WTC11 (cell line): ENCODE measurements at regions not wholly inside any gene's neighbourhood (a gene's known extent, or its start where the extent isn't known, plus 50 kb on each side); places are given as distances from the start of the nearest gene placed in this dataset.

Source experiments
- ATAC-seq: fragments of 200-7000 bp; cut with Tn5 transposase; 2 replicates; pipeline ENCODE4 v1.10.0; 2021; ENCODE audit warnings: mild to moderate bottlenecking, moderate library complexity
- CTCF ChIA-PET: fragments of 300-600 bp; sonication (Branson Sonifier 250); formaldehyde crosslinking; loops from one replicate; lab custom pipeline; 2021; ENCODE audit warnings: antibody characterized with exemption; lab: Charles Lee
- POLR2A ChIA-PET: fragments of 350-600 bp; sonication (Branson Sonifier 250); formaldehyde crosslinking; loops from one replicate; lab custom pipeline; 2021; ENCODE audit warnings: antibody characterized with exemption; lab: Charles Lee
- DNase-seq: peaks from one replicate; pipeline ENCODE4 v3.0.0; 2021; ENCODE audit warnings: low spot score
- H3K27ac Mint-ChIP-seq: 2 replicates; pipeline ENCODE4 v1.8.0; 2021; ENCODE audit warnings: mixed read lengths
- H3K27me3 Mint-ChIP-seq: 2 replicates; pipeline ENCODE4 v1.8.0; 2021; ENCODE audit warnings: low read depth, mild to moderate bottlenecking, moderate library complexity, mixed read lengths
- H3K36me3 Mint-ChIP-seq: 2 replicates; pipeline ENCODE4 v1.8.0; 2021; ENCODE audit warnings: mixed read lengths
- H3K4me1 Mint-ChIP-seq: 2 replicates; pipeline ENCODE4 v1.8.0; 2022; ENCODE audit warnings: mixed read lengths
- H3K4me3 Mint-ChIP-seq: 2 replicates; pipeline ENCODE4 v1.8.0; 2021; ENCODE audit warnings: mild to moderate bottlenecking, moderate library complexity, mixed read lengths
- H3K9me3 Mint-ChIP-seq: 2 replicates; pipeline ENCODE4 v1.8.0; 2021; ENCODE audit warnings: mixed read lengths
- FOXJ3 ChIP-seq: sonication (generic); formaldehyde crosslinking; IDR thresholded peaks from 2 replicates; pipeline ENCODE4 v1.9.0; 2021; ENCODE audit warnings: missing genetic modification reagents, mild to moderate bottlenecking, borderline replicate concordance
- HMGA2 ChIP-seq: fragments of 250-450 bp; sonication (Bioruptor Pico); IDR thresholded peaks from 2 replicates; pipeline ENCODE4 v1.4.0; 2021; ENCODE audit warnings: mild to moderate bottlenecking, moderate library complexity
- HMGXB4 ChIP-seq: sonication (generic); formaldehyde crosslinking; IDR thresholded peaks from 2 replicates; pipeline ENCODE4 v1.8.1; 2023; ENCODE audit warnings: mild to moderate bottlenecking, moderate library complexity, missing genetic modification reagents
- NR2C2 ChIP-seq: sonication (generic); formaldehyde crosslinking; IDR thresholded peaks from 2 replicates; pipeline ENCODE4 v1.8.0; 2022; ENCODE audit warnings: mild to moderate bottlenecking, missing genetic modification reagents
- PRRX2 ChIP-seq: fragments of 250-450 bp; sonication (Bioruptor Pico); IDR thresholded peaks from 2 replicates; pipeline ENCODE4 v1.8.0; 2021; ENCODE audit warnings: mild to moderate bottlenecking
- RELA ChIP-seq: sonication (generic); formaldehyde crosslinking; IDR thresholded peaks from 2 replicates; pipeline ENCODE4 v1.8.1; 2022; ENCODE audit warnings: missing genetic modification reagents, mild to moderate bottlenecking, borderline replicate concordance
- ZNF416 ChIP-seq: fragments of 250-450 bp; sonication (Bioruptor Pico); IDR thresholded peaks from 2 replicates; pipeline ENCODE4 v1.9.0; 2021; ENCODE audit warnings: mild to moderate bottlenecking, inconsistent platforms
- ZSCAN18 ChIP-seq: fragments of 250-450 bp; sonication (Bioruptor Pico); IDR thresholded peaks from 2 replicates; pipeline ENCODE4 v2.1.2; 2022; ENCODE audit warnings: mild to moderate bottlenecking, moderate library complexity
- TF ChIP-seq, protein P1 (sequence below): sonication (generic); formaldehyde crosslinking; IDR thresholded peaks from 2 replicates; pipeline ENCODE4 v1.8.1; 2023; ENCODE audit warnings: mild to moderate bottlenecking, missing genetic modification reagents, borderline replicate concordance
- TF ChIP-seq, protein P2 (sequence below): sonication (generic); formaldehyde crosslinking; conservative IDR thresholded peaks from 2 replicates; pipeline ENCODE4 v1.8.1; 2023; ENCODE audit warnings: mild to moderate bottlenecking, low read depth, missing genetic modification reagents, moderate library complexity
- TF ChIP-seq, protein P3 (sequence below): sonication (generic); formaldehyde crosslinking; IDR thresholded peaks from 2 replicates; pipeline ENCODE4 v1.8.0; 2022; ENCODE audit warnings: mild to moderate bottlenecking, missing genetic modification reagents
- TF ChIP-seq, protein P4 (sequence below): sonication (generic); formaldehyde crosslinking; IDR thresholded peaks from 2 replicates; pipeline ENCODE4 v1.8.0; 2023; ENCODE audit warnings: missing genetic modification reagents, mild to moderate bottlenecking, borderline replicate concordance

- H3K4me3 Mint-ChIP-seq, result no peak overlapping the region
- CTCF ChIA-PET, result no interaction called here
- no peak for DNase-seq
These were observed 406.5 kb downstream of the LRFN5 start for GRCh38 chr14:42013153-42013552.

More at GRCh38 chr14:42013153-42013552, 406.5 kb downstream of the LRFN5 start:
- POLR2A ChIA-PET, result no interaction called here
- no peak for TF ChIP-seq NR2C2 (CRISPR knock-in tag)
- TF ChIP-seq, protein P1, sequence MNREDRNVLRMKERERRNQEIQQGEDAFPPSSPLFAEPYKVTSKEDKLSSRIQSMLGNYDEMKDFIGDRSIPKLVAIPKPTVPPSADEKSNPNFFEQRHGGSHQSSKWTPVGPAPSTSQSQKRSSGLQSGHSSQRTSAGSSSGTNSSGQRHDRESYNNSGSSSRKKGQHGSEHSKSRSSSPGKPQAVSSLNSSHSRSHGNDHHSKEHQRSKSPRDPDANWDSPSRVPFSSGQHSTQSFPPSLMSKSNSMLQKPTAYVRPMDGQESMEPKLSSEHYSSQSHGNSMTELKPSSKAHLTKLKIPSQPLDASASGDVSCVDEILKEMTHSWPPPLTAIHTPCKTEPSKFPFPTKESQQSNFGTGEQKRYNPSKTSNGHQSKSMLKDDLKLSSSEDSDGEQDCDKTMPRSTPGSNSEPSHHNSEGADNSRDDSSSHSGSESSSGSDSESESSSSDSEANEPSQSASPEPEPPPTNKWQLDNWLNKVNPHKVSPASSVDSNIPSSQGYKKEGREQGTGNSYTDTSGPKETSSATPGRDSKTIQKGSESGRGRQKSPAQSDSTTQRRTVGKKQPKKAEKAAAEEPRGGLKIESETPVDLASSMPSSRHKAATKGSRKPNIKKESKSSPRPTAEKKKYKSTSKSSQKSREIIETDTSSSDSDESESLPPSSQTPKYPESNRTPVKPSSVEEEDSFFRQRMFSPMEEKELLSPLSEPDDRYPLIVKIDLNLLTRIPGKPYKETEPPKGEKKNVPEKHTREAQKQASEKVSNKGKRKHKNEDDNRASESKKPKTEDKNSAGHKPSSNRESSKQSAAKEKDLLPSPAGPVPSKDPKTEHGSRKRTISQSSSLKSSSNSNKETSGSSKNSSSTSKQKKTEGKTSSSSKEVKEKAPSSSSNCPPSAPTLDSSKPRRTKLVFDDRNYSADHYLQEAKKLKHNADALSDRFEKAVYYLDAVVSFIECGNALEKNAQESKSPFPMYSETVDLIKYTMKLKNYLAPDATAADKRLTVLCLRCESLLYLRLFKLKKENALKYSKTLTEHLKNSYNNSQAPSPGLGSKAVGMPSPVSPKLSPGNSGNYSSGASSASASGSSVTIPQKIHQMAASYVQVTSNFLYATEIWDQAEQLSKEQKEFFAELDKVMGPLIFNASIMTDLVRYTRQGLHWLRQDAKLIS, result no peak
- no peak for TF ChIP-seq HMGXB4 (CRISPR knock-in tag)
- no peak for TF ChIP-seq PRRX2
- no peak for TF ChIP-seq RELA (CRISPR knock-in tag)
- TF ChIP-seq, protein P2, sequence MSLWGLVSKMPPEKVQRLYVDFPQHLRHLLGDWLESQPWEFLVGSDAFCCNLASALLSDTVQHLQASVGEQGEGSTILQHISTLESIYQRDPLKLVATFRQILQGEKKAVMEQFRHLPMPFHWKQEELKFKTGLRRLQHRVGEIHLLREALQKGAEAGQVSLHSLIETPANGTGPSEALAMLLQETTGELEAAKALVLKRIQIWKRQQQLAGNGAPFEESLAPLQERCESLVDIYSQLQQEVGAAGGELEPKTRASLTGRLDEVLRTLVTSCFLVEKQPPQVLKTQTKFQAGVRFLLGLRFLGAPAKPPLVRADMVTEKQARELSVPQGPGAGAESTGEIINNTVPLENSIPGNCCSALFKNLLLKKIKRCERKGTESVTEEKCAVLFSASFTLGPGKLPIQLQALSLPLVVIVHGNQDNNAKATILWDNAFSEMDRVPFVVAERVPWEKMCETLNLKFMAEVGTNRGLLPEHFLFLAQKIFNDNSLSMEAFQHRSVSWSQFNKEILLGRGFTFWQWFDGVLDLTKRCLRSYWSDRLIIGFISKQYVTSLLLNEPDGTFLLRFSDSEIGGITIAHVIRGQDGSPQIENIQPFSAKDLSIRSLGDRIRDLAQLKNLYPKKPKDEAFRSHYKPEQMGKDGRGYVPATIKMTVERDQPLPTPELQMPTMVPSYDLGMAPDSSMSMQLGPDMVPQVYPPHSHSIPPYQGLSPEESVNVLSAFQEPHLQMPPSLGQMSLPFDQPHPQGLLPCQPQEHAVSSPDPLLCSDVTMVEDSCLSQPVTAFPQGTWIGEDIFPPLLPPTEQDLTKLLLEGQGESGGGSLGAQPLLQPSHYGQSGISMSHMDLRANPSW (CRISPR knock-in tag), result no peak
- TF ChIP-seq ZNF416 (CRISPR knock-in tag), result no peak
- TF ChIP-seq ZSCAN18 (CRISPR knock-in tag), result no peak
- TF ChIP-seq, protein P3, sequence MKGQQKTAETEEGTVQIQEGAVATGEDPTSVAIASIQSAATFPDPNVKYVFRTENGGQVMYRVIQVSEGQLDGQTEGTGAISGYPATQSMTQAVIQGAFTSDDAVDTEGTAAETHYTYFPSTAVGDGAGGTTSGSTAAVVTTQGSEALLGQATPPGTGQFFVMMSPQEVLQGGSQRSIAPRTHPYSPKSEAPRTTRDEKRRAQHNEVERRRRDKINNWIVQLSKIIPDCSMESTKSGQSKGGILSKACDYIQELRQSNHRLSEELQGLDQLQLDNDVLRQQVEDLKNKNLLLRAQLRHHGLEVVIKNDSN (CRISPR knock-in tag), result no peak
- TF ChIP-seq FOXJ3, result no peak
- no peak for TF ChIP-seq HMGA2
- TF ChIP-seq, protein P4, sequence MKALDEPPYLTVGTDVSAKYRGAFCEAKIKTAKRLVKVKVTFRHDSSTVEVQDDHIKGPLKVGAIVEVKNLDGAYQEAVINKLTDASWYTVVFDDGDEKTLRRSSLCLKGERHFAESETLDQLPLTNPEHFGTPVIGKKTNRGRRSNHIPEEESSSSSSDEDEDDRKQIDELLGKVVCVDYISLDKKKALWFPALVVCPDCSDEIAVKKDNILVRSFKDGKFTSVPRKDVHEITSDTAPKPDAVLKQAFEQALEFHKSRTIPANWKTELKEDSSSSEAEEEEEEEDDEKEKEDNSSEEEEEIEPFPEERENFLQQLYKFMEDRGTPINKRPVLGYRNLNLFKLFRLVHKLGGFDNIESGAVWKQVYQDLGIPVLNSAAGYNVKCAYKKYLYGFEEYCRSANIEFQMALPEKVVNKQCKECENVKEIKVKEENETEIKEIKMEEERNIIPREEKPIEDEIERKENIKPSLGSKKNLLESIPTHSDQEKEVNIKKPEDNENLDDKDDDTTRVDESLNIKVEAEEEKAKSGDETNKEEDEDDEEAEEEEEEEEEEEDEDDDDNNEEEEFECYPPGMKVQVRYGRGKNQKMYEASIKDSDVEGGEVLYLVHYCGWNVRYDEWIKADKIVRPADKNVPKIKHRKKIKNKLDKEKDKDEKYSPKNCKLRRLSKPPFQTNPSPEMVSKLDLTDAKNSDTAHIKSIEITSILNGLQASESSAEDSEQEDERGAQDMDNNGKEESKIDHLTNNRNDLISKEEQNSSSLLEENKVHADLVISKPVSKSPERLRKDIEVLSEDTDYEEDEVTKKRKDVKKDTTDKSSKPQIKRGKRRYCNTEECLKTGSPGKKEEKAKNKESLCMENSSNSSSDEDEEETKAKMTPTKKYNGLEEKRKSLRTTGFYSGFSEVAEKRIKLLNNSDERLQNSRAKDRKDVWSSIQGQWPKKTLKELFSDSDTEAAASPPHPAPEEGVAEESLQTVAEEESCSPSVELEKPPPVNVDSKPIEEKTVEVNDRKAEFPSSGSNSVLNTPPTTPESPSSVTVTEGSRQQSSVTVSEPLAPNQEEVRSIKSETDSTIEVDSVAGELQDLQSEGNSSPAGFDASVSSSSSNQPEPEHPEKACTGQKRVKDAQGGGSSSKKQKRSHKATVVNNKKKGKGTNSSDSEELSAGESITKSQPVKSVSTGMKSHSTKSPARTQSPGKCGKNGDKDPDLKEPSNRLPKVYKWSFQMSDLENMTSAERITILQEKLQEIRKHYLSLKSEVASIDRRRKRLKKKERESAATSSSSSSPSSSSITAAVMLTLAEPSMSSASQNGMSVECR (CRISPR knock-in tag), result no peak
- Mint-ChIP-seq H3K9me3 (no peaks in the 10 kb centered on the region), H3K36me3 (no peaks in the 10 kb centered on the region), H3K27ac (no peak overlapping the region), H3K4me1 (no peaks in the 10 kb centered on the region), H3K27me3 (peaks cover 3% of the 10 kb centered on the region; the same call in 1 of the 2 replicates)
- no peak for ATAC-seq
